GM12892 (cell line): ENCODE measurements at regions not wholly inside any gene's neighbourhood (a gene's known extent, or its start where the extent isn't known, plus 50 kb on each side); places are given as distances from the start of the nearest gene placed in this dataset.

Experiments used
- DNase-seq: peaks from one replicate; pipeline ENCODE4 v3.0.0; 2011; ENCODE audit not compliant: insufficient read length
- FAIRE-seq: peaks from 2 replicates; lab custom pipeline; 2011; peaks lifted over from hg19 to GRCh38; lab: Jason Lieb, UNC
- POLR2A ChIP-seq: IDR thresholded peaks from 2 replicates; pipeline ENCODE4 v1.6.1; 2011; ENCODE audit warnings: low read depth, low read length, control low read depth
- POLR2AphosphoS5 ChIP-seq: IDR thresholded peaks from 2 replicates; pipeline ENCODE4 v1.6.1; 2011; ENCODE audit warnings: low read depth, low read length, control low read depth
- TAF1 ChIP-seq: IDR thresholded peaks from 2 replicates; pipeline ENCODE4 v1.6.1; 2011; ENCODE audit warnings: low read depth, mild to moderate bottlenecking, control low read depth, low read length, borderline replicate concordance

DNA sequence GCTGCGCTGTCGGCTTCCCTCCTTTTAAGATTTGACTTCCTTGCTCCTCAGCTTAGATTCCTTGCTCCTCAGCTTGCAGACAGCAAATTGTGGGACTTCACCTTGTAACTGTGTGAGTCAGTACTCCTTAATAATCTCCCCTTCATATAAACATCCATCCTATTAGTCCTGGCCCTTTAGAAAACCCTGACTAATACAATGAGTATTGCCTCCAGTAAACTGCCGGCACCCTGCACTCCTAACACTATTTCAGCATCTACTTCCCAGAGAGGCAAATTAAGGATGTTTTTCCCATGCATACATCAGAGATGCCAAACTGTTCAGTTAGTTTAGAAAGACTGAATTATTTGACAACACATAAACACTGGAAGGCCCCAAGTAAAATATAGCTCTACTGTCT, 611.3 kb upstream of the TMEM132C start:
- TF ChIP-seq POLR2A, result no peak
- TF ChIP-seq TAF1, result no peak
- TF ChIP-seq POLR2AphosphoS5, result no peak
- DNase-seq (no peak), FAIRE-seq (no peak)

DNA sequence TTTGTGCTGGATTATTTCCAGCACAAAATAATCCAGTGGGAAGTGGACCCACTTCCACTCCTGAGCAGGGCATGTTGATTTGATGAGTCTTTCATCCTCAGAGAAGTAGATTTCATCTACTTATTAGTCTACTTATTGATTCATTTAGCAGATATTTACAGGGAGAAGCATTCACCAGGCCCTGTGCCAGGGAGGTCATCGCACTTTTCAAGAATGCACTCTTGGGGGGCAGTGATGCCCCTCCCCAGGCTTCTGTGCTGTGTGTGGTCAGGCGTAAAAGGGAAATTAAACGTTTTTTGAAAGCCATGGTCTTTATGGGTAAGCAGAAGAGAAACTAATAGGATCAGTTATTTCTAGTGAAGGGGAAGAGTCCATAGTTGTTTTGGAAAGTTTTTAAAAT, 610.7 kb upstream of the TMEM132C start:
- TF ChIP-seq POLR2A, result no peak
- TF ChIP-seq POLR2AphosphoS5, result no peak
- no peak for TF ChIP-seq TAF1
- DNase-seq, result no peak
- FAIRE-seq, result no peak

DNA sequence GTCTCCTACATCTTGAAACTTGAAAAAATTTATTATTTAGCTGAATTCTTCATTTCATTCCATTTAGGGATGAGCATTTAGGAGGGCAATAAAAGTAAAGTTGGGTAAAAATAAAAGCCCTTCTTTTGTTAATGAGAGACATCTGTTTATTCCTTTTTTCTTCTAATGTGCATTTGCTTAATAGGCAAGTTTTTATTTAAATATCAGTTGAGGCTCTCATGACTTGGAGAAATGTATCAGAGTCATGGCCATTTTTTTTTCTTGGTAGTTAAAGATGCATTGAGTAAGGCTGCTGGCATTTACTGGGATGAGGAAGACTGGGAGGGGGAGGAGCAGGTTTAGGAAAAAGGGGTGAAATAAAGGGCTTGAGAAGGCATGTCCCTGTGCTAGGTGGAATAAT, 609.9 kb upstream of the TMEM132C start:
- TF ChIP-seq POLR2A (no peak), TAF1 (no peak), POLR2AphosphoS5 (no peak)
- DNase-seq, result no peak
- no peak for FAIRE-seq

DNA sequence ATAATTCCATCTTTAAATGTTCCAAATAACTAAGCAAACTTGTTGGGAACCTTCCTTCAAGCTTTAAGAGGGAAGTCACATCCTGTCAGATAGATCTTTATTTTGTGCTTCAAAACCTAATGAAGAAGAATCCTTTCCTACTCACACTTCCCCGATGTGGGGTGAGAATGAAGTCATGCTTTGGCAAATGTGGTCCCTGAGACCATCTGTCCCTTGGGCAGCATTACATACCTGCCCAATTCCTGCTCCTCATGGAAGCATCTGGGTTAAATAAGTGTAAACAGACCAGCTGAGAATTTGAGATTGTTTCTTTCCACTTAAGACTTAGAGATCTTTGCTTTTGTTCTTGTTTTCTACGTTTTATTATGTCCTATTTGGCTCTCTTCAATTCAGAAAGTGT, 606.0 kb upstream of the TMEM132C start:
- no peak for TF ChIP-seq POLR2AphosphoS5
- no peak for TF ChIP-seq POLR2A
- TF ChIP-seq TAF1, result no peak
- FAIRE-seq, result no peak
- no peak for DNase-seq

DNA sequence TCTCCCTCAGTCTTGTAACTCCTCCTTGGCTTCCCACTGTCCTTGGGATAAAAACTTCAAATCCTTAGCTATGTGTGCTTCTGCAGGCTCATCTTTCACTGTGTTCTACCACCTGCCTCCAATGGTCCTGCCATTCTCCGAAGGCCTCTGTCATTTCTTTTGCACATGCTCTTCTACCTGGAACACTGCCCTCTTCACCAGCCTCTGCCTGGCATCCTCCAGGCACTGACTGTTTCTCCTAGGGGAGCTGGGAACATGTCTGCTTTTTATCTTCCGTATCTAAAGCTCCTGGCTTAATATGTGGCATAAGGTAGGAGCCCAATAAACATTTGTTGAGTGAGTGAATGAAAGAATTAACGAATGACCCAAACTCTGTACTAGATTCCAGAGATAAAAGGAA, 603.3 kb upstream of the TMEM132C start:
- FAIRE-seq (no peak), DNase-seq (no peak)
- TF ChIP-seq POLR2AphosphoS5, result no peak

DNA sequence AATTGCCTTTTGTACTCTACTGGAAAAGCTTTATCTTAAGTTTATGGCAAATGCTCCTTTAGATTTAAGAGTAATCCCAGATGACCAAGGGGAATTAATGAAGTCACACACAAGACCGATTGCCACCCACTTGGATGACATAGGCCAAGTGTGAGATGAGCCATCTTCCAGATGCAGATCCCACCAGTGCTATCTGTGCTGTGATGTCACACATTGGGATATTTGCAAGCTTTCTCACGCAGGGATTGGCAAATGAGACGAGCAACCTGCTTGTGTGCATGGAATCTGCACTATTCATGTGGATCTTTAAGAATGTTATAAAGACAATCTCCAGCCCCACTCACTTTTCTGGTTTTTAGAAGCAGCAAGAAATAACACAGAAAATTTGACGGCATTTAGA, 602.1 kb upstream of the TMEM132C start:
- DNase-seq, result no peak
- TF ChIP-seq POLR2A, result no peak
- no peak for TF ChIP-seq TAF1
- no peak for TF ChIP-seq POLR2AphosphoS5
- FAIRE-seq, result no peak

DNA sequence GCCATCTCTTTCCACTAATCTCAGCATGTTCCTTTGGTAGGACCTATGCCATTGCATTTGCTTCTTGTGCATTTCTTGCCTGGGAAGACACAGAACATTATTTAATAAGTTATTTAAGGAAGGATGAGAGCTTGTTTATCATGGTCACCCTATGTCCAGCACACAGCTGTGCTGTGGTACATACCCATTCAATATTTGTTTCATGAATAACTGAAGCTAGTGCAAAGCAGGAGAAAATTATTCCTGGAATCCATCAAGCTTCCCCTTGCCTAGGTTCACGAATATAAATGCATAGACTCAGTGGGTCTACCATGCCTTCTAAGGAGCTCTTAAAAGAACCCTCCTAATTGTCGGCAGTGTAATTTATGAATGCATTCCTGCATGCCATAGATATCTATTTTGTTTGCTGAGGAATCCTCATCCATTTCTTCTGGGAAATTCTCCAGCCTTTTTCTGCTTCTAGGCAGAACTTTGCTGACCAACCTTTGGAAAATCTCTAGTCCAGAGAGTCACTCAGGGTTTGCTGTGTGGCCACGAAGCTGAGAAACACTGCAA, 599.8 kb upstream of the TMEM132C start:
- TF ChIP-seq POLR2AphosphoS5, result no peak
- TF ChIP-seq POLR2A, result no peak
- TF ChIP-seq TAF1, result no peak
- FAIRE-seq, result no peak

DNA sequence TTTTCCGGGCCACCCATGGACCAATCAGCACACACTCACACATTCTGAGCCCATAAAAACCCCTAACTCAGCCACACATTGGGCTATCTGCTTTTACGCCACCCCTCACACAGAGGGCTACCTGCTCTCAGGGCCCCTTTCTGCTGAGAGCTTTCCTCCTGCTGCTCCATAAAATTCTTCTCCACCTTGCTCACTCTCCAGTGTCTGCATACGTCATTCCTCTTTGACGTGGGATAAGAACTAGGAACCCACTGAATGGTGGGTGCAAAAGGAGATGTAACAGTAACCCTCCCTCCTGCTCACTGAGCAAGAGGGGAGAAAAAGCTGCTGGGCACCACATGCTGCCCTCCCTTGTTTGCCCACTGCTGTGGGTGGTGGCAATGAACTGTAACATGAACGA, 596.7 kb upstream of the TMEM132C start:
- DNase-seq (no peak), FAIRE-seq (no peak)
- TF ChIP-seq TAF1 (no peak), POLR2AphosphoS5 (no peak), POLR2A (no peak)

More for the DNA sequence above, 599.8 kb upstream of the TMEM132C start:
- no peak for DNase-seq

DNA sequence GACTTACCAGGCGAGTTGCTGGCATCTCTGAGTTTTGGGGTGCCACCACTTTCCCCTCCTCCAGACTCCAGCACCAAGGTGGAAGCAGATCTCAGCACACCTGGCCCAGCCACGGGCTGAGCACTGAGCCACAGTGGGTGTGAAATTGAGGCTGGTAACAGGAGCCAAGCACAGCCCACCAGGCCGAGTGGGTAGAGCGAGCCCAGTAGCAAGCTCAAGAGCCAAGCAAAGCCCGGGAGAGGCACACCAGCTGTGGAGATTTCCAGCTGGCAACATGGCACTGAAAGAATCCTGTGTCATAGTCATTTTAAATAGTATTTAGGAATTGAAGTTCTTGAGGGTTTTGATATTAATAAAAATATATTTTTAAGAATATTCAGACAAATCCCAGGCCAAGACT, 596.2 kb upstream of the TMEM132C start:
- TF ChIP-seq TAF1 (no peak), POLR2A (no peak), POLR2AphosphoS5 (no peak)
- no peak for FAIRE-seq
- DNase-seq, result no peak

DNA sequence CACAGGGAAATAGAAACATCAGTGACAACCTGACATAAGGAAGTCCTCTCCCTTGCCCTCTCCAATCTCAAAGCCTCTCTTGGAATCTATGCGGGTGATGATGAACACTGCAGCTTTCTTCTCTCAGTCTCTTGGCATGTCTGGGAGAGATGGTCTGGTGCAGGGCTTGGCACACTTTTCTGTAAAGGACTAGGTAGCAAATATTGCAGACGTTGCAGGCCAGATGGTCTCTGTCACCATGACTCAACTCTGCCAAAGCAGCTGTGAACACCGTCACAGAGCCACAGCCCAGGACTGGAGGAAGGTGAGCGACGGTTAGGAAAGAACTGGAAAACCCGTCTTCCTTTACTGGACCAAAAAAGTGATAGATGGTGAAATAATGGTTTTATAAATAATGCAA, 591.0 kb upstream of the TMEM132C start:
- TF ChIP-seq POLR2AphosphoS5, result no peak
- TF ChIP-seq POLR2A, result no peak
- TF ChIP-seq TAF1, result no peak
- DNase-seq, result no peak

DNA sequence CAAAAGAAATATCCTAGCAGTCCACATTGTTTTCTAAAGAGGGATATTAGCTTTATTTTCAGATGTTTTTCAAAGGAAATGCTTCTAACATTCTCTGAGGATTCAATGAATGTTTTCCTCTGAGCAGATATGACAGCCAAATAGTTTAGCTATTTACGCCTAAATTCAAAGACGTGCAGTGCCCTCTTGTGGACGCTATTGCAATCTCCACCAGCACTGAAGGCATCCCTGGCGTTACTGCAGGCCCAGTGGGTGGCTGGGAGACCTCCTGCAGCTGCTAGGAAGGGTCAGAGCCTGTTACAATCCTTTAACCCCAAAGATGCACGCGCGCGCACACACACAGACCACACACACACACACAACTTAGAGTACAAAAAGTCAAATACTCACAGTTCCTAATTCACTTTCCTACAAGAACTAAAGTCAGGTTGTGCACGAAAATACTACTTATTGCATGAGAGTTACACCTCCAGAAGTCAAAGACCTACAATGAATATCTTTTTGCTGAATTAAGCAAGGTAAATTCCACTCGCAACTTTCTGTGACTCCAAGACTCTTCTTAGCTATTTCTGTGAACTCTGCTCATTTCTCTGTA, 589.3 kb upstream of the TMEM132C start:
- DNase-seq (peak; percentile 21), FAIRE-seq (peak; percentile 40)
- TF ChIP-seq POLR2A (no peak), TAF1 (no peak), POLR2AphosphoS5 (no peak)

More for the DNA sequence above, 591.0 kb upstream of the TMEM132C start:
- FAIRE-seq, result no peak

DNA sequence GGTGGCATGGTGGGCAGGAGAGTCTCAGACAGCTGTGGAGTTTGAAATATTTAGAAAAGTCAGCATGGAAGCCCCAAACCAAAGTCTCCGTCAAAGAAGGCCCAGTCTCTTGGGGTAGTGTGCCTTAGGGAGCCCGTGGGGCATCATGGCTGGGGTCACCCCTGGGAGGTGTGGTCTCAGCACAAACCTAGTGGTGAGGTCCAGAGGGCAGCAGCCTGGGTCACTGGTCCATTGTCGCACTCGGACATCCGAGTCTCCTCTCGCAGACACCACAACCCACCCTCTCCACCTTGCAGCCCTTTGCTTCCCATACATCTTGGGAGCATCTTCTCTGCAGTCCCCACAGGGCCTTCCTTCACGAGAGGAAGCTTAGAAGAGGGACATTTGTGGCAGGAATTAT, 588.0 kb upstream of the TMEM132C start:
- no peak for FAIRE-seq
- TF ChIP-seq TAF1, result no peak
- no peak for TF ChIP-seq POLR2A
- no peak for TF ChIP-seq POLR2AphosphoS5
- no peak for DNase-seq
